Activated T-cell treated with anti-CD3 and anti-CD28 coated beads, Interleukin-2, amount 50 U/mL, for 1 hour (primary cell): ENCODE measurements at regions not wholly inside any gene's neighbourhood (a gene's known extent, or its start where the extent isn't known, plus 50 kb on each side); places are given as distances from the start of the nearest gene placed in this dataset.
"Not testable (repeated sequence)": the region's sequence is repeated elsewhere in the genome, so short reads cannot be mapped to it uniquely, and the experiment has no call there.

ENCODE experiments used
- DNase-seq: peaks from one replicate; pipeline ENCODE4 v3.0.0-alpha.2; 2020

- DNase-seq, result no peak
Observed at GRCh38 chr15:93811305-93811704, 420.1 kb upstream of the MCTP2 start.

DNA sequence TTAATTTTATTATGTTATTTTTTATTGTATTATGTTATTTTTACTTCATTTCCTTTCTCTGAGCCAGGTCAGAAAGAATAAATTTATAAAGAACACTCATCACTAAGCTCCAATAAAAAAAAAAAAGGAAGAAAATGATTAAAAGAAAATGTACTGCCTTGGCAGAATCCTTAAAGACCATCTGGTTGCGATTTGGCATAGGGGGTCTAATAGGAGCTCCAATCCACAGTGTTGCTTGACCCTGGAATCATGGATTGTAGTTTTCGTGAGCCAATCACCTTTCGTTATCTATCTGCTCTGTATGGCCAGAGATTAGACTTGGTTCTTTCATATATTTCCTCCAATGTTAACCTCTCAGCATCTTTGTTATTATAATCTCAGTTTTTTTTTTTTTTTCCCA is 421.8 kb upstream of the MCTP2 start:
- DNase-seq, result no peak

DNA sequence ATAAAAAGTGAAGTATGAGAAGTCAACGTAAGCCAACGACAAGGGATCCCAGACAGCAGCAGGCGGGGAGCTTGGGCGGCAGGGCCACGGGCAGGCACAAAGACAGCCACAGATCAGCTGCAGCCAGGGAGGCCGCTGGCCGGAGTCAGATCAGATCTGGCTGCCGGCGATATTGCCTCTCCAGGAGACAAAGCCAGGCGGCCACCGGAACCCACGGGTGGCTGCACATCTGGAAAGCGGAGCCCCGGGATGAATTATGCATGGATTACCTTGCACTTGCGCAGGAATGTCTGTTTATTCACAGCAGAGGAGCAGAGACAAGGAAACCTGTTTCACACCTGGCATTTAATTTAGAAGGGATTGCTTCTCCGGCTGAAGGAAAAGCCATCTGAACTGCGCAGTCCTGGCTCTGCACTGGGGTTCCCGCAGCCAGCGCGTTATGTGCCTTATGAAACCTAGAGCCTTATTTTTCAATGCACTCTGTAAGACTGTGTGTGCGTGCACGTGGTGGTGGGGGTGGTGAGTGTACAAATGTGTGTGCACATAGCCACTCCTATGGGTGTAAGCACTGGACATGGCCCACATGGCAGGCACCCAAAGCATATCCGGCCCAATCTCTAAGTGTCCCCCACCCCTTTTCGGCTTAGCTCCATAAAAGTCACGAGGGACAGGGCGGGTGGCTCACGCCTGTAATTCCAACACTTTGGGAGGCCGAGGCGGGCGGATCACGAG is 427.8 kb upstream of the MCTP2 start:
- no peak for DNase-seq

DNA sequence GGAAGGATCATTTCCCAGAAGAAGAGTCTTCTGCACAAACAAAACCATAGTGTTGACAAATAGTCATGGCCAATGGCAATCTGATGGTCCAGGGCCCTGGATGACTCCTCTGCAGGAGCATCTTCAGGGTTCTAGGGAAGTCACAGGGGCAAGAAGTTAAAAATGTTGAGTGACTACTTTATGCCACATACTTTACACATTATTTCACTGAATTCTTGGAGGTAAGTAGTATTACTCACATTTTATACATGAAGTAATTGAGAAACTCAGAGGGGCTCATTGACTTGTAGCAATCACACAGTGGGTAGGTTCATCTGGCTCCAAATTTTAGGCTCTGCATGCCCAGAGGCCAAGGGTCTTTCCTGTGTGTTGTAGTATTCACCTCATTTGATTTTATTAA is 430.2 kb upstream of the MCTP2 start:
- no peak for DNase-seq

DNA sequence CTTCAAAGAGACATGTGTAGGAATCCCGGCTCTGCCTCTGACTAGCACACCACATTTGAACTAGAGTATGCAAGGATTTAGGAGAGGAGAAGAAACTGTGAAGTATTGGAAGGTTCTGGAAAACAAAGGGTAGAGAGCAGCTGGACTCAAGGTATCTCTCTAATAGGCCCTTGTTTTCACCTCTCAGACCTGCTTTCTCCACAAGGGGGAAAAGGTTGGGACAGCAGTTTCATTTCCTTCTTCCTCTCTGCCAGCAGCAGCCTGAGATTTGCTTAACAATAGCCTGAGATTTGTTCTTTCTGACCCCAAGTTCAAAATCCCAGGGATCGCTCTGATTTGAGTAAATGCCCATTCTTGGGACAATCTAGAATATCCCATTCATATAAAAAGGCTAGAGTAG is 430.6 kb upstream of the MCTP2 start:
- no peak for DNase-seq

DNA sequence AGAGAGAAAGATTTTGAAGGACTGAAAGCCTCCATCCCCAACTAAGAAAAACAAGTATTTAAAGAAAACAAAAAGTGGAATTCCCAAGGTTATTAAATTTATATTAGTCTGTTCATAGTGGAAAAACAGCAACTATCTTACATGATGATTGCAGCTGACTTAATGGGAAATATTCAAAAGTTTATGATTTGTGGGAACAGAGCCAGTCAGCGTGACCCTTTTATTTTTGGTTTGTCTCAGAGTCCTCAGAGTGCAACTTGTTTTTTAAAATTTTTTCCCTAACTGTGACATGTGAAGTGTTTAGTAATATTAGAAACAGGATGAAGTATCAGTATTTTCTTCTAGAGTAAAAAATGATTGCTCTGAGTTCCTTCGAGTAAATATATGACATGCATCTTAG is 441.9 kb upstream of the MCTP2 start:
- no peak for DNase-seq

DNA sequence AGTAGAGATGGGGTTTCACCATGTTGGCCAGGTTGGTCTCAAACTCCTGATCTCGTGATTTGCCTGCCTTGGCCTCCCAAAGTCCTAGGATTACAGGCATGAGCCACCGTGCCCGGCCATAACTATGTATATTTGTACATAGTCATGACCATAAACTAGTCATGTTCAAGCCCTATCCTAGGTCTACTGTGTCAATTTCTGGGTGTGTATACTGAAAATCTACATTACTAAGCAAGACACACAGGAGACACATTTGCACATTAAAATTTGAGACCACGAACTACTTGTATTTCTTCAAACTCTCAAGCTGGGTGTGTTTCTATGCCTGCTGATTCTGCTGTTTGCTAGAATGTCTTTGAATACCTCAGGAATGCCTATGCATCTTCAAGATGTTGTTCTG is 451.3 kb upstream of the MCTP2 start:
- DNase-seq, result no peak

DNA sequence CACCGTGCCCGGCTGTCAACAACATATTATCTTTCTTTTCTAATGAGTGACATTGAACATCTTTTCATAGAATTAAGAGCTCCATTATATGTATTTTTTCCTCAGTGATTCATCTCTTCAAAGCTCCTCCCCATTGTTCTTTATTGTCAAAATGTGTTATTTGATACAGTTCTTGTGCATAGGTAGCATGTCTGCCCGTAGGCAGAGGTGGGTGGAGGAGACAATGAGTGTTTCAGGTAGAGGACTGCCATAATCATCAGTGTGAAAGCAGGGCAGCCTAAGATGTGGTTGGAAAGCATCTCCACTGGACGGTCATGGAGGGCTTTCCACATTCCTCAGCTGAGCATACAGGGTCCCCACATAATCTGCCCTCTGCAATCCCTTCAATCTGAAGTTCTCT is 452.0 kb upstream of the MCTP2 start:
- no peak for DNase-seq

GRCh38 chr15:93771196-93772030 is 459.9 kb upstream of the MCTP2 start:
- no peak for DNase-seq

- no peak for DNase-seq
Observed at GRCh38 chr15:93770788-93771187, 460.6 kb upstream of the MCTP2 start.

DNA sequence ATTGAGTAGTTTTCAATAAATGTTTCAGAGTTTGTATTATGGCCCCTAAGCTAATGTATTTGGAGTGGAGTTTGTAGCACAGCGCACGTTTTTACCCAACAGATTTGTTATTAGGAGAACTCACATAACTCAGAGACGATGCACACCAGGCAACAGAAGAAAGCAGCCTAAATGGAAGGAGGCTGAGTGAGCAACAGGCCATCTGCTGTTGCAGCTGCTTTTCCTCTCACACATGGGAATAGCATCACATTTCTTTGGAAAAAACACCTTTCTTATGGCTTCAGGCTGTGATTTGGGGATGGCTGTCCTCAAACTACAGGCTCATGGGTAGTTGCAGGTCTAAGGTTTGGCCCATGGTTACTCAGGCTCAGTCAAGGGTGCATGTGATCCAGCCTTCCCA is 469.3 kb upstream of the MCTP2 start:
- DNase-seq, result no peak

GRCh38 chr15:93759629-93760028 is 471.7 kb upstream of the MCTP2 start:
- DNase-seq, result no peak

- DNase-seq, result no peak
Observed at GRCh38 chr15:93758824-93759223, 472.5 kb upstream of the MCTP2 start.

DNA sequence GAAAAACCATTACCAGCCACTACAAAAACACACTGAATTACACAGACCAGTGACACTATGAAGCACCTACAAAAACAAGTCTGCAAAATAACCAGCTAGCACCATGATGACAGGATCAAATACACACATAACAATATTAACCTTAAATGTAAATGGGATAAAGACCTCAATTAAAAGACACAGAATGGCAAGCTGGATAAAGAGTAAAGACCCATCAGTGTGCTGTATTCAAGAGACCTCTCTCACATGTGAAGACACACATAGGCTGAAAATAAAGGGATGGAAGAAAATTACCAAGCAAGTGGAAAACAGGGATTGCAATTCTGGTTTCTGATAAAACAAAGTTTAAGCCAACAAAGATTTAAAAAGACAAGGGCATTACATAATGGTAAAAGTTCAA is 482.7 kb upstream of the MCTP2 start:
- no peak for DNase-seq

- not testable (repeated sequence) for DNase-seq
Observed at GRCh38 chr15:93734976-93735375, 496.4 kb upstream of the MCTP2 start.

DNA sequence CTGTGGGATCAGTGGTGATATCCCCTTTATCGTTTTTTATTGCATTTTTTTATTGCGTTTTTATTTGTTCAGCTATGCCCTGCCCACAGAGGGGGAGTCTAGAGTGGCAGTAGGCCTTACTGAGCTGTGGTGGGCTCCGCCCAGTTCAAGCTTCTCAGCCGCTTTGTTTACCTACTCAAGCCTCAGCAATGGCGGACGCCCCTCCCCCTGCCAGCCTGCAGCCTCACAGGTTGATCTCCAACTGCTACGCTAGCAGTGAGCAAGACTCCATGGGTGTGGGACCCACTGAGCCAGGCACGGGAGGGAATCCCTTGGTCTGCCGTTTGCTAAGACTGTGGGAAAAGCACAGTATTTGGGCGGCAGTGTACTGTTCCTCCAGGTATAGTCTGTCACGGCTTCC is 500.6 kb upstream of the MCTP2 start:
- no peak for DNase-seq

- DNase-seq, result no peak
Observed at GRCh38 chr15:93722165-93722564, 509.2 kb upstream of the MCTP2 start.

DNA sequence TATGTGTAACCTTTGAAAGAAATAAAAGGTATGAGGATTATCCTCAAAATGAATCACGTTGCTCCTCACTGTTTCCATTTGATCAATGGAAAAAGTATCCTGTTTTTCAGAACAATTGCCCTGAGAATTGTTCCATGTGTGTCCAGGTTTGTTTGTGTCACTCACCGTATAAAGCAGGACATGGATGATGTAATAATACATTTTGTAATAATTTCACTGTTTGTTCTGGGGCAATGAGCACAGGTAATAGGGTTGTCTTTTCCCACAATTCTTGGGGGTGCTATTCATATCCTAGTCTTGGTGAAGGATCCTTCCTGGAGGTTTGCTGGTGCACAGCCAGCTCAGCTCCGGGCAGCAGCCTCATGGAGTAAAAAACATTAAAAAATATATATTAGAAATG is 510.8 kb upstream of the MCTP2 start:
- no peak for DNase-seq

- no peak for DNase-seq
Observed at GRCh38 chr15:93719921-93720351, 511.4 kb upstream of the MCTP2 start.

- no peak for DNase-seq
Observed at GRCh38 chr15:93716615-93717231, 514.6 kb upstream of the MCTP2 start.

DNA sequence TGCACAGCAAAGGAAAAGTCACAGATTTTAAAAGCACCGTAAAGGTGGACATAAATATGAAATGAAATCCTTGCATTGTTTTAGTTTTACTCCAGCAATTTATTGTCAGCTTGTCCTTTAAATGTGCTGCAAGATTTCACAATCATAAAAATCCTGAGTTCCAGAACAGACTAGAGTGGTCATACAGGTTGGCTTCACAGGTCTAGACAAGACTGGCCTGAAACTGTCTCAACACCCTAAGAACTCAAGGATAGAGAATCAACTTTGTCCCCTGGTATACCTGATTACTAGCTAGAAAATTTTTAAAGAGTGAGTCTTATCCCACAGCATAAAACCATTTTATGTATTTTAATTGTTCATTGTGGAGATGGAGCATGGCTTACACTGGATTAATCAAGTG is 521.7 kb upstream of the MCTP2 start:
- no peak for DNase-seq

- no peak for DNase-seq
Observed at GRCh38 chr15:93708724-93709445, 522.5 kb upstream of the MCTP2 start.

GRCh38 chr15:93707751-93708150 is 523.6 kb upstream of the MCTP2 start:
- DNase-seq, result no peak
